Spleen (tissue), 7 donors: ENCODE measurements at regions not wholly inside any gene's neighbourhood (a gene's known extent, or its start where the extent isn't known, plus 50 kb on each side); places are given as distances from the start of the nearest gene placed in this dataset.

Source experiments
- POLR2A ChIP-seq, 3 donors: fragments of 450-650 bp; IDR thresholded peaks; one replicate each; pipeline ENCODE4 v1.5.1; 2017; ENCODE audit warnings: antibody characterized with exemption in 3 of 3, mild to moderate bottlenecking in 1 of 3
- POLR2AphosphoS5 ChIP-seq, 3 donors: sonication (generic); formaldehyde crosslinking; IDR thresholded peaks; one replicate each; pipeline ENCODE4 v1.5.1; 2017; ENCODE audit warnings: antibody characterized with exemption in 3 of 3
- TF ChIP-seq, protein P1 (sequence below), 11 experiments: fragments of 200-600 bp in 7 of 11; fragments of 450-650 bp in 4 of 11; sonication (generic) in 4 of 11; IDR thresholded peaks in 8 of 11; conservative IDR thresholded peaks in 3 of 11; 1 replicate in 7 of 11; 2 replicates in 4 of 11; pipeline versions ENCODE4 v1.4.0 to v1.8.0; 2016 to 2021; ENCODE audit warnings: antibody characterized with exemption in 11 of 11, inconsistent platforms in 4 of 11, mild to moderate bottlenecking in 1 of 11
- donor health status: DM: no; HTN: no; CAD: no; lungs with moderate emphysema.
- donor health status: DM: no; HTN: no; CAD: no.
- donor health status: DM: no; HTN: no; CAD: no.

DNA sequence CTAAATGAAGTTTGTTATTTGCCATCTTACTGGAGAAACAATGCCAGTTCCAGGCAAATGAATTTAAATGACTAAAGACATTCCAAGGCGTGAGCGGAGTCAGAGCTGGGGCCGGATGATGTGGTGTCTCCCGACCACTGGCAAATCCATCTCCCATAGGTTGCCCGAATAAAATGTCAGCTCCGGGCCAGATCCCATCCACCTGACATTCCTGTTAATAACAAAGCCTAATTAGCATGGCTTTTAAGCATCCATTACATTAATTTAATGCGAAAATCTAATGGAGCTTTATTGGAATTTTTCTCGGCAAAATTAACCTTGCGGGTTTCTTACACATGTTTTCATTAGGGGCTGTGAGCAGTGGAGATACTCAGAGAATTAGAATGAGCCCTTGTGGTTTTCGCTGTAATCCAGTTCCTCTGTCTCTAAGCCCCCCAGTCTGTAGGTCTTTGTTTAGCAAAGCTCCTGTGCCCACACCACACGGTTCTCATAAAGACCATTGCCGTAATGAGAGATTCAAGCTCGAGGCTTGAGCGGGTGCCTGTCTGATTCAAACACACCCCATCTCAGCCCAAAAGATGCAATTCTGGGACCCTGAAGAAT lies 123.3 kb downstream of the CCT6B start:
- TF ChIP-seq, protein P1, sequence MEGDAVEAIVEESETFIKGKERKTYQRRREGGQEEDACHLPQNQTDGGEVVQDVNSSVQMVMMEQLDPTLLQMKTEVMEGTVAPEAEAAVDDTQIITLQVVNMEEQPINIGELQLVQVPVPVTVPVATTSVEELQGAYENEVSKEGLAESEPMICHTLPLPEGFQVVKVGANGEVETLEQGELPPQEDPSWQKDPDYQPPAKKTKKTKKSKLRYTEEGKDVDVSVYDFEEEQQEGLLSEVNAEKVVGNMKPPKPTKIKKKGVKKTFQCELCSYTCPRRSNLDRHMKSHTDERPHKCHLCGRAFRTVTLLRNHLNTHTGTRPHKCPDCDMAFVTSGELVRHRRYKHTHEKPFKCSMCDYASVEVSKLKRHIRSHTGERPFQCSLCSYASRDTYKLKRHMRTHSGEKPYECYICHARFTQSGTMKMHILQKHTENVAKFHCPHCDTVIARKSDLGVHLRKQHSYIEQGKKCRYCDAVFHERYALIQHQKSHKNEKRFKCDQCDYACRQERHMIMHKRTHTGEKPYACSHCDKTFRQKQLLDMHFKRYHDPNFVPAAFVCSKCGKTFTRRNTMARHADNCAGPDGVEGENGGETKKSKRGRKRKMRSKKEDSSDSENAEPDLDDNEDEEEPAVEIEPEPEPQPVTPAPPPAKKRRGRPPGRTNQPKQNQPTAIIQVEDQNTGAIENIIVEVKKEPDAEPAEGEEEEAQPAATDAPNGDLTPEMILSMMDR (IDR thresholded peaks at IDR 0.05 in 8 of 11, conservative IDR thresholded peaks at IDR 0.05 in 3 of 11), result no peak
- TF ChIP-seq POLR2AphosphoS5 (IDR thresholded peaks at IDR 0.05) (no peak), POLR2A (IDR thresholded peaks at IDR 0.05) (no peak)
